ENCODE measurements at regions not wholly inside any gene's neighbourhood (a gene's known extent, or its start where the extent isn't known, plus 50 kb on each side); places are given as distances from the start of the nearest gene placed in this dataset.

GRCh38 chr17:63305857-63306256 lies 140.2 kb downstream of the CYB561 start:
- TF ChIP-seq CTCF (IDR thresholded peaks at IDR 0.05) (no peak), POLR2A (IDR thresholded peaks at IDR 0.05) (no peak)
